CD14-positive monocyte (primary cell): ENCODE measurements at regions not wholly inside any gene's neighbourhood (a gene's known extent, or its start where the extent isn't known, plus 50 kb on each side); places are given as distances from the start of the nearest gene placed in this dataset.

ENCODE experiments used
- DNase-seq, 3 donors: peaks; one replicate each; pipeline ENCODE4 v3.0.0-alpha.2; 2011 to 2022
- H2AFZ ChIP-seq: 2 replicates; pipeline ENCODE4 v1.6.0; 2012; ENCODE audit warnings: mild to moderate bottlenecking, low read depth, low read length, inconsistent platforms; ENCODE audit not compliant: insufficient read depth, poor library complexity, severe bottlenecking
- H3K27ac ChIP-seq, 2 donors: 1 replicate in 1 of 2; 2 replicates in 1 of 2; pipeline ENCODE4 v1.5.1; 2012 to 2013; ENCODE audit warnings: low read length in 2 of 2, control low read depth in 1 of 2, inconsistent platforms in 1 of 2, low read depth in 1 of 2, mild to moderate bottlenecking in 1 of 2
- H3K27me3 ChIP-seq, 2 donors: one replicate each; pipeline versions ENCODE4 v1.6.0 to v1.6.1; 2011 to 2013; ENCODE audit warnings: low read length in 2 of 2; ENCODE audit not compliant: control insufficient read depth in 2 of 2, insufficient read depth in 2 of 2
- H3K36me3 ChIP-seq, 2 donors: replicated peaks in 1 of 2; 1 replicate in 1 of 2; 2 replicates in 1 of 2; pipeline versions ENCODE4 v1.5.1 to v1.6.1; 2012 to 2013; ENCODE audit warnings: low read length in 2 of 2, control low read depth in 1 of 2, inconsistent platforms in 1 of 2, mild to moderate bottlenecking in 1 of 2; ENCODE audit not compliant: insufficient read depth in 2 of 2, control insufficient read depth in 1 of 2
- H3K4me1 ChIP-seq, 2 donors: 1 replicate in 1 of 2; 2 replicates in 1 of 2; pipeline versions ENCODE4 v1.5.1 to v1.6.1; 2012 to 2013; ENCODE audit warnings: low read length in 2 of 2, control low read depth in 1 of 2, inconsistent platforms in 1 of 2, mild to moderate bottlenecking in 1 of 2, moderate library complexity in 1 of 2; ENCODE audit not compliant: insufficient read depth in 2 of 2, control insufficient read depth in 1 of 2
- H3K4me2 ChIP-seq: replicated peaks from 2 replicates; pipeline ENCODE3; 2012; ENCODE audit warnings: low read length, moderate library complexity, mild to moderate bottlenecking; ENCODE audit not compliant: poor library complexity, severe bottlenecking; ENCODE audit errors: extremely low read depth
- H3K4me3 ChIP-seq, 3 experiments: fragments of 200-600 bp in 1 of 3; sonication (generic) in 1 of 3; replicated peaks in 1 of 3; 1 replicate in 2 of 3; 2 replicates in 1 of 3; pipeline ENCODE4 v1.5.1; 2011 to 2013; ENCODE audit warnings: low read length in 3 of 3, mild to moderate bottlenecking in 3 of 3, control low read depth in 2 of 3, low read depth in 2 of 3, inconsistent platforms in 1 of 3, moderate library complexity in 1 of 3
- H3K79me2 ChIP-seq: 2 replicates; pipeline ENCODE4 v1.6.0; 2012; ENCODE audit warnings: mild to moderate bottlenecking, control low read depth, inconsistent platforms, low read length, moderate library complexity; ENCODE audit not compliant: insufficient read depth
- H3K9ac ChIP-seq: 2 replicates; pipeline ENCODE4 v1.6.0; 2017; ENCODE audit warnings: low read length, mild to moderate bottlenecking; ENCODE audit not compliant: insufficient read depth, poor library complexity, severe bottlenecking
- H3K9me3 ChIP-seq, 2 donors: replicated peaks in 1 of 2; 1 replicate in 1 of 2; 2 replicates in 1 of 2; pipeline versions ENCODE4 v1.5.1 to v1.6.1; 2012 to 2013; ENCODE audit warnings: low read length in 2 of 2, control low read depth in 1 of 2; ENCODE audit not compliant: control insufficient read depth in 1 of 2, insufficient read depth in 1 of 2
- H4K20me1 ChIP-seq: 2 replicates; pipeline ENCODE4 v1.6.0; 2012; ENCODE audit warnings: mild to moderate bottlenecking, low read length, control low read depth, moderate library complexity; ENCODE audit not compliant: insufficient read depth
- H3K27ac Mint-ChIP-seq, 7 donors: one replicate each; pipeline ENCODE4 v1.8.0; 2020; ENCODE audit warnings: mild to moderate bottlenecking in 7 of 7, mixed read lengths in 7 of 7, moderate library complexity in 6 of 7, inconsistent platforms in 2 of 7
- H3K27me3 Mint-ChIP-seq, 3 donors: one replicate each; pipeline ENCODE4 v1.8.0; 2021 to 2022; ENCODE audit warnings: low read depth in 3 of 3, mild to moderate bottlenecking in 3 of 3, mixed read lengths in 3 of 3, moderate library complexity in 3 of 3, inconsistent platforms in 1 of 3
- H3K36me3 Mint-ChIP-seq, 2 donors: one replicate each; pipeline ENCODE4 v1.8.0; 2020; ENCODE audit warnings: mixed read lengths in 2 of 2, inconsistent platforms in 1 of 2, mild to moderate bottlenecking in 1 of 2
- H3K4me1 Mint-ChIP-seq: one replicate; pipeline ENCODE4 v1.8.0; 2020; ENCODE audit warnings: mild to moderate bottlenecking, mixed read lengths
- H3K4me3 Mint-ChIP-seq, 2 donors: one replicate each; pipeline ENCODE4 v1.8.0; 2020; ENCODE audit warnings: mild to moderate bottlenecking in 2 of 2, mixed read lengths in 2 of 2, moderate library complexity in 1 of 2
- H3K9me3 Mint-ChIP-seq, 7 donors: one replicate each; pipeline ENCODE4 v1.8.0; 2020 to 2022; ENCODE audit warnings: mixed read lengths in 7 of 7, mild to moderate bottlenecking in 6 of 7, moderate library complexity in 6 of 7, inconsistent platforms in 2 of 7
- CTCF ChIP-seq: fragments of 200-600 bp; IDR thresholded peaks from one replicate; pipeline ENCODE4 v1.8.0; 2022; ENCODE audit warnings: antibody characterized with exemption, mild to moderate bottlenecking
- WGBS: methylation state at CpG from one replicate; pipeline ENCODE4 v1.1.5; 2013; ENCODE audit warnings: missing lambda C conversion rate; ENCODE audit not compliant: insufficient coverage; 5-methylcytosine and 5-hydroxymethylcytosine counted together
- intact Hi-C, 2 donors: fragments of 100-400 bp; cut with micrococcal nuclease; formaldehyde crosslinking; loops; one replicate each; pipeline versions ENCODE4 v1.15.0 to v1.15.1; 2023

GRCh38 chr16:26957283-26957859 is 109.4 kb upstream of the C16orf82 start:
- Histone ChIP-seq H3K4me3 (no peak overlapping the region), H3K27ac (no peak overlapping the region), H3K4me1 (no peaks in the 10 kb centered on the region), H3K9me3 (peaks cover 17 to 18% of the 10 kb centered on the region in 2 donors), H2AFZ (no peak overlapping the region), H3K9ac (no peak overlapping the region), H3K36me3 (no peaks in the 10 kb centered on the region), H4K20me1 (no peaks in the 10 kb centered on the region), H3K27me3 (no peaks in the 10 kb centered on the region), H3K79me2 (no peaks in the 10 kb centered on the region), H3K4me2 (no peak overlapping the region)
- Mint-ChIP-seq H3K27ac (no peak overlapping the region), H3K27me3 (peaks cover 3 to 14% (median 4%) of the 10 kb centered on the region in 3 donors), H3K36me3 (no peaks in the 10 kb centered on the region), H3K4me1 (no peaks in the 10 kb centered on the region), H3K9me3 (peaks cover 8 to 22% (median 14%) of the 10 kb centered on the region in 7 donors), H3K4me3 (no peak overlapping the region)
- DNase-seq, result no peak
- intact Hi-C loops, result no loop called here
- 100% methylated on average over 2 of the region's 2 CpGs for WGBS
- no peak for TF ChIP-seq CTCF

DNA sequence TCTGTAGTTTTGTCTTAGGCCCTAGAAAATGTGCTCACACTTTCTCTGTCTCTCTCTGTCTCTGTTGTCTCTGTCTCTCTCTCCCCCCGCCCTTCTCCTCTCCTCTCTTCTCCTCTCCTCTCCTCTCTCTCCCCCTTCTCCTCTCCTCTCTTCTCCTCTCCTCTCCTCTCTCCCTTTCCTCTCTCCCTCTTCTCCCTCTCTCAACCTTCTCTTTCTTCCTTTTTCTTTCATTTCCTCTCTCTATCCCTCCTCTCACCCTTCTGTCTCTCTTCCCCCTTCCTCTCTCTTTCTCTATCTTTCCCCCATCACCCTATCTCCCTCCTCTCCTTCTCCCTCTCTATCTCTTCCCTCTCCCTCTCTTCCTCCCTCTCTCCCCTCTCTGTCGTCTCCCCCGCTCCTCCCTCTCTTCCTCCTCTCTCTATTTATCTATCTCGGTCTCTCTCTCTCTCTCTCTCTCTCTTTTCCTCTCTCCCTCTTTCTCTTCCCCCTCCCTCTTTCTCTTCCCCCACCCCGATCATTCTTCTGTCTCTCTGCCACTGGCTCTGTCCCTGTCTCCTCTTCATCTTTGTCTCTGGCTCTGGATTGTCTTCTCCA is 107.2 kb upstream of the C16orf82 start:
- intact Hi-C loops, result no loop called here

More for the DNA sequence above, 107.2 kb upstream of the C16orf82 start:
- no peak overlapping the region for H2AFZ ChIP-seq
- no peak overlapping the region for H3K4me2 ChIP-seq
- H3K36me3 Mint-ChIP-seq, result no peaks in the 10 kb centered on the region
- H3K27ac ChIP-seq, result no peak overlapping the region
- H3K4me3 Mint-ChIP-seq, result no peak overlapping the region
- H3K4me1 ChIP-seq, result no peaks in the 10 kb centered on the region
- no peak overlapping the region for H3K9ac ChIP-seq
- no peak overlapping the region for H3K27ac Mint-ChIP-seq
- DNase-seq, result no peak
- H3K9me3 Mint-ChIP-seq, result peaks cover 14 to 32% (median 18%) of the 10 kb centered on the region in 7 donors
- WGBS, result 75% methylated on average over 5 of the region's 5 CpGs
- peaks cover 27 to 28% of the 10 kb centered on the region in 2 donors for H3K9me3 ChIP-seq
- no peaks in the 10 kb centered on the region for H3K4me1 Mint-ChIP-seq
- no peaks in the 10 kb centered on the region for H4K20me1 ChIP-seq
- no peaks in the 10 kb centered on the region for H3K36me3 ChIP-seq
- no peak for TF ChIP-seq CTCF
- H3K27me3 Mint-ChIP-seq, result peaks cover 2 to 11% (median 4%) of the 10 kb centered on the region in 3 donors
- no peaks in the 10 kb centered on the region for H3K27me3 ChIP-seq
- H3K79me2 ChIP-seq, result no peaks in the 10 kb centered on the region
- H3K4me3 ChIP-seq, result no peak overlapping the region
